ENCODE measurements at regions not wholly inside any gene's neighbourhood (a gene's known extent, or its start where the extent isn't known, plus 50 kb on each side); places are given as distances from the start of the nearest gene placed in this dataset.

DNA sequence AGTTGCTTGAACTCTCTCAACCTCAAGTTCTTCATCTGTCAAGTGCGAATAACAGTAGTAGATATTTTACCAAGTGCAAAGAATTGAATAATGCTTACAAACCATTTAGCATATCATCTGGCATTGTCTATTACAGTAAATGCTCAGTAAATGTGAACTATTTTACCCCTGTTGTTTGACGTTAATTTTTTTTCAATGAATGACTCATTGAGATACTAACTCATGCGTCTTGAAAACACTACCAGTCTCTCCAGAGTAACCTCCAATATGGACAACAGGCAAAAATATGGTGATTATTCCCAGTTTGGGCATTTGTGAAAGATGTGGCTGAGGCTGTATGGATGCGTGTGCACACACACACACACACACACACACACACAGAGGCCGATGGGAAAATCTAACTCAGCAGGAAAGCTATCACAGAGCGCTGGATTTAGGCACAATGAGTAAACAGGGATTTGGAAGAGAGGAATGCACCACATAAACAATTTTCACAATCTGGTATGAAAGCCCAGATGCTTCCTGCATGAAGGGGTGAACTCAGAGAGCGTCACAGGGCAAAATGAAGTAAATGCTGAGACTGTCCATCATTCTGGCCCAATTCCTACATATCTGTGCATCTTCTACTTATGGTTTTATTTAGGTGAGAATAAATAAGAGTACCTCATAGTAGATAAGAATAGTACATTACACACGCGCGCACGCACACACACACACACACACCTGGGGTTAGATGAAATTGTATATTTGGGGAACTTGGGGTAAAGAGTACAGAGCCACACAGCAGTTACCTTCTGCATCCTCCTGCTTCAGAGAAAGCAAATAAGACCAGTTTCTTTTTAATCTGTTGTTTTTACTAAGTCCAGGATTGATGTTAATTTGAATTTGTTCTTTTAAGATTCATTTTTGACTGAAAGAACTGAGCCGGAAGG lies 128.7 kb downstream of the PALM2AKAP2 start:
- H3K9me3 ChIP-seq (ENCODE audit: control insufficient read depth in 1 of 2, insufficient read depth in 1 of 2, low read length in 2 of 2) = no peaks in the 10 kb centered on the region
- DNase-seq = no peak
- no peak overlapping the region for H3K4me3 Mint-ChIP-seq
- no peaks in the 10 kb centered on the region for H3K4me1 Mint-ChIP-seq (ENCODE audit: low read depth)
- H3K27ac ChIP-seq (ENCODE audit: low read depth in 1 of 2, low read length in 2 of 2) = no peak overlapping the region
- ChIA-PET POLR2A (no interaction called here), CTCF (no interaction called here)
- intact Hi-C loops (cut with DNase I, micrococcal nuclease) = no loop called here
- no peaks in the 10 kb centered on the region for H3K36me3 ChIP-seq (ENCODE audit: insufficient read depth, low read length)
- H3K36me3 Mint-ChIP-seq (ENCODE audit: low read depth) = no peaks in the 10 kb centered on the region
- H3K4me3 ChIP-seq (ENCODE audit: low read length) = no peak overlapping the region
- H3K27ac Mint-ChIP-seq = no peak overlapping the region
- no peaks in the 10 kb centered on the region for H3K27me3 ChIP-seq (ENCODE audit: control insufficient read depth in 1 of 2, insufficient read depth in 2 of 2, low read length in 2 of 2)
- TF ChIP-seq CTCF (IDR thresholded peaks at IDR 0.05) = no peak
- ATAC-seq (ENCODE audit: poor library complexity) = no peak
- no peaks in the 10 kb centered on the region for H3K9me3 Mint-ChIP-seq
- no peaks in the 10 kb centered on the region for H3K4me1 ChIP-seq (ENCODE audit: insufficient read depth, low read length)
- no peaks in the 10 kb centered on the region for H3K27me3 Mint-ChIP-seq

DNA sequence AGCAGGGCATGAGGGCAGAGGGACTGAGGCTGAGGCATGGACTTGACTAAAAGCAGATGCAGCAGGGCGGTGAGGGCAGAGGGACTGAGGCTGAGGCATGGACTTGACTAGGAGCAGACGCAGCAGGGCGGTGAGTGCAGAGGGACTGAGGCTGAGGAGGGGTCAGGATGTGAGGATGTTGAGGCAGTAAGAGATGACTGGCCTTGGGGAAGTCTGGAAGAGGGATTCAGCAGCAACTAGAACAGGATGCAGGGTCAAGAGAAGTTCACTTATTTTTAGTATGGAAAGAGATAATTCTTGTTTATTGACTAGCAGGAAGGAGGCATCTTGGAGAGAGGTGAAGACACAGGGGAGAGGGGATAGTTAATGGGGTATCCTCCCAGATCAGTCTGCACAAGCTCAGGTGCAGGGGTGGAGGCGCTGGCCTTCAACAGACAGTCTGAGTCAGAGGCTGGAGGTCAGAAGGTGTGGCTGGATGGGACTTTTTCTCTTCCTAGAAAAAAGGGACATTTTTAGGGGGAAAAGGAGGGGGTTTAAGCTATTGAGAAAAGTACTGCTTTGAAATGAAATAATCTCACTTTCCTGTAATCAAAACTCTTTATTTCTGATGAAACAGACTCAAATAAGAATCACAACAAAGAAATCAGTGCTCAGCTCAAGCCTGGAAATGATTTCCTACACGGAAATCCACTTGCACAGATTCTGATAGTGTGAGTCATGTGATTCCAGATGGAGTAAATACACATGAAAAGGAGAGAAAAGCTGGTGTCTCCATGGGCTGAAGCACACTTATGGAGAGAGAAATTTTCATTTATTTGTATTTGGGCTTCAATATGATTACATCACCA lies 130.9 kb downstream of the PALM2AKAP2 start:
- Mint-ChIP-seq H3K9me3 (no peaks in the 10 kb centered on the region), H3K4me1 (ENCODE audit: low read depth) (no peaks in the 10 kb centered on the region), H3K27me3 (no peaks in the 10 kb centered on the region), H3K36me3 (ENCODE audit: low read depth) (no peaks in the 10 kb centered on the region), H3K27ac (no peak overlapping the region), H3K4me3 (no peak overlapping the region)
- TF ChIP-seq CTCF (IDR thresholded peaks at IDR 0.05) = no peak
- no peaks in the 10 kb centered on the region for H3K4me1 ChIP-seq (ENCODE audit: insufficient read depth, low read length)
- no peak overlapping the region for H3K27ac ChIP-seq (ENCODE audit: low read depth in 1 of 2, low read length in 2 of 2)
- ChIA-PET POLR2A (no interaction called here), CTCF (no interaction called here)
- no peak for DNase-seq
- no peak for ATAC-seq (ENCODE audit: poor library complexity)
- intact Hi-C loops (cut with DNase I, micrococcal nuclease) = no loop called here
- H3K36me3 ChIP-seq (ENCODE audit: insufficient read depth, low read length) = no peaks in the 10 kb centered on the region
- H3K4me3 ChIP-seq (ENCODE audit: low read length) = no peak overlapping the region
- H3K27me3 ChIP-seq (ENCODE audit: control insufficient read depth in 1 of 2, insufficient read depth in 2 of 2, low read length in 2 of 2) = no peaks in the 10 kb centered on the region
- no peaks in the 10 kb centered on the region for H3K9me3 ChIP-seq (ENCODE audit: control insufficient read depth in 1 of 2, insufficient read depth in 1 of 2, low read length in 2 of 2)

DNA sequence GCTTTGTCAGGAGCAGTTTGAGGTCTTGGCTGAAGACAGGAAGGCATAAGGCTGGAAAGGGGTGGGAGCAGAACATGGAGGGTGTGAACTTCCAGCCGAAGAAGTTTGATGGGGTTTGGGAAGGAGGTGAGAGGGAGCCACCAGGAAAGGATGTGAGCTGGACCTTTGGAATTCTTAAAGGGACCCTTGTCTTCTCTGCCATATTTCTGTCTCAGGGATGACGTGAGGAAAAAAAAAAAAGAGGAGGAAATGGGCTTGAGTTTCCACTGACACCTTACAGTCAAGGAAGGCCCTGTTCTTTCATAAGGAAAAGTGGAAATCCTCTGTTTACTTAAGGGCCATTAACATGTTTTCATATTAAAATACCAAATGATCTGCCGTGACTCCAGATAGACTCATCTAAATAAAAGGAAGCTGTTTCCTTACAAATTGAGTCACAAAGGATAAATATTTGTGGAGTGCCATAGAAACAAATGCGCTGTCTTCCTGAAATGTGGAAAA lies 132.1 kb downstream of the PALM2AKAP2 start:
- no peak overlapping the region for H3K4me3 ChIP-seq (ENCODE audit: low read length)
- H3K36me3 Mint-ChIP-seq (ENCODE audit: low read depth) = no peaks in the 10 kb centered on the region
- ChIA-PET CTCF (no interaction called here), POLR2A (interaction anchor here (0.7 kb wide), 1 partner anchor 289 kb away, joined by 3 read pairs; no protein-coding TSS in a partner anchor)
- H3K4me1 Mint-ChIP-seq (ENCODE audit: low read depth) = peaks cover 5% of the 10 kb centered on the region
- H3K27me3 Mint-ChIP-seq = no peaks in the 10 kb centered on the region
- no peak overlapping the region for H3K27ac Mint-ChIP-seq
- H3K4me1 ChIP-seq (ENCODE audit: insufficient read depth, low read length) = no peaks in the 10 kb centered on the region
- no peak overlapping the region for H3K4me3 Mint-ChIP-seq
- no peak overlapping the region for H3K27ac ChIP-seq (ENCODE audit: low read depth in 1 of 2, low read length in 2 of 2)
- no peak for TF ChIP-seq CTCF (IDR thresholded peaks at IDR 0.05)
- no peaks in the 10 kb centered on the region for H3K9me3 ChIP-seq (ENCODE audit: control insufficient read depth in 1 of 2, insufficient read depth in 1 of 2, low read length in 2 of 2)
- no peak for DNase-seq
- no peaks in the 10 kb centered on the region for H3K27me3 ChIP-seq (ENCODE audit: control insufficient read depth in 1 of 2, insufficient read depth in 2 of 2, low read length in 2 of 2)
- no peak for ATAC-seq (ENCODE audit: poor library complexity)
- intact Hi-C loops (cut with DNase I, micrococcal nuclease) = no loop called here
- no peaks in the 10 kb centered on the region for H3K9me3 Mint-ChIP-seq
- no peaks in the 10 kb centered on the region for H3K36me3 ChIP-seq (ENCODE audit: insufficient read depth, low read length)
